ENCODE measurements at regions not wholly inside any gene's neighbourhood (a gene's known extent, or its start where the extent isn't known, plus 50 kb on each side); places are given as distances from the start of the nearest gene placed in this dataset.

DNA sequence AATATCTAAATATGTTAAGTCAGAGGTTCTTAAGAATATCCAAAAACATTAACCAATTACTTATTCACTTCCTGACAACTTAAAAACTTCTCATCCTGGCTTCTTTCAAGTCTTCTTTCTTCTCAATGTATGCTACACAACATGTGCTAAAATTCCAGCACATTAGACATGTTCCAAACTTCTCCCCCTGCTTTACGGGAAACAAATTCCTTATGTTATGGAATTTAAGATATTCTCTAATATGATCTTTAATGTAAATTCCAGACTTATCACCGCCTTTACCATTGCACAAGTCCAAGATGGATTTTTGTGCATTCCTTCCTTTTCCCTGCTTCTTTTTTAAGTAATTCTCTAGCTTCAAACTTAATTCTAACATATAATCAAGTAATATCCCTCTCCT is 964.5 kb upstream of the CHORDC1 start:
- Mint-ChIP-seq H3K4me1 (no peaks in the 10 kb centered on the region), H3K4me3 (no peak overlapping the region), H3K27ac (no peak overlapping the region), H3K9me3 (peaks cover 0 to 28% (median 8%) of the 10 kb centered on the region in 9 donors), H3K36me3 (no peaks in the 10 kb centered on the region), H3K27me3 (no peaks in the 10 kb centered on the region)
- ATAC-seq (no peak), DNase-seq (no peak)
- POLR2A ChIA-PET = no interaction called here

DNA sequence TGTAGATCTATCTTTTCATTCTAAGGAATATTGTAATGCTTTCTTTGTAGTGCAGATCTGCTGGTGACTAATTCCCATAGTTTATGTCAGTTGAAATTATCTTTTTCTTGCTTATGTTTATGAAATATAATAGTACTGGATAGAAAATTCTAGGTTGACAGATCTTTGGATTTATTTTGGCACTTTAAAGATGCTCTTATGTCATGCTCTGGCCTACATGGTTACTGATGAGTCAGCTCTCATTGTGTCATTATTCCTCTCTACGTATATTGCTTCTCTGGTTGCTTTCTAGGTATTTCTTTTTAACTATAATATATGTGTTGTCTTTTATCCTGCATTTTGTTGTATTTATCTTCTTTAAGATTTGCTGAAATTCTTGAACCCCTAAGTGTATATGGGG is 955.5 kb upstream of the CHORDC1 start:
- no peak for DNase-seq
- POLR2A ChIA-PET = no interaction called here
- H3K9me3 Mint-ChIP-seq = peaks cover 2 to 25% (median 12%) of the 10 kb centered on the region in 9 donors
- no peak for ATAC-seq
- no peak overlapping the region for H3K4me3 Mint-ChIP-seq
- H3K4me1 Mint-ChIP-seq = no peaks in the 10 kb centered on the region
- H3K36me3 Mint-ChIP-seq = no peaks in the 10 kb centered on the region
- H3K27ac Mint-ChIP-seq = no peak overlapping the region
- H3K27me3 Mint-ChIP-seq = no peaks in the 10 kb centered on the region

DNA sequence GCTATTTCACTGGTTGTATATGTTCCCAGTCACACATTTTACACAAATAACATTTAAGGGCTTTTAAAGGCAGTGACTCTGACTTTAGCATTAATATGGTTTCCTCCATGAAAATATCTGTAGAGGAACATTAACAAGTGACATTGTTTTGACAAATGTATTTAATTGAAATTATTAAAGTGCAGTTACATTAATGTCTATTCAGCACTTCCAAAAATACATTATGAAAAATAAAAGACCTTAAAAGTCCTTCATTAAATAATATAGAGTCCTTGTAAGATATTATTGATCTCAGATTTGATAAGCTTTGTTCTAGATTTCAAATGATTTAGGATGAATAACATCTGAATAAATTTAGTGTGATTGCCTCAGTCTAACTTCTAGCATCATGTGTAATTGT is 951.9 kb upstream of the CHORDC1 start:
- Mint-ChIP-seq H3K27me3 (no peaks in the 10 kb centered on the region), H3K27ac (no peak overlapping the region), H3K4me1 (no peaks in the 10 kb centered on the region), H3K9me3 (peaks cover 2 to 33% (median 10%) of the 10 kb centered on the region in 9 donors), H3K36me3 (no peaks in the 10 kb centered on the region), H3K4me3 (no peak overlapping the region)
- DNase-seq (no peak), ATAC-seq (no peak)
- POLR2A ChIA-PET = no interaction called here

DNA sequence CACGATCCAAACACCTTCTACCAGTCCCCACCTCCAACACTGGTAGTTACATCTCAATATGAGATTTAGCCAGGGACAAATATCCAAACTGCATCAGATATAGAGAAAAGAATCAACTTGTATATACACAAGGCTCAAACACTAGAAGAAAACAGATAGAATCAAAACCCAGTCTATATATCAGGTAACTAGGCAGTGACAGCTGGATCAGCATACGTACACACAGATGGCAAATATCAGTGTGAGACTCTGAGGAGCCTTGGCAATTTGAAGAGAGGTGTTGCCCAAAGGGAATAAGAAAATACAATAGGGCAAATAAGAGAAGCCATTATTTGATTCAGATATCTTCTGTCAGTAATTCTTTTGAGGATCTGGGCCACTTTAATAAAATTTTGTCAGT is 951.3 kb upstream of the CHORDC1 start:
- H3K27me3 Mint-ChIP-seq = no peaks in the 10 kb centered on the region
- H3K27ac Mint-ChIP-seq = no peak overlapping the region
- POLR2A ChIA-PET = no interaction called here
- H3K9me3 Mint-ChIP-seq = peaks cover 2 to 33% (median 10%) of the 10 kb centered on the region in 9 donors
- H3K4me3 Mint-ChIP-seq = no peak overlapping the region
- no peaks in the 10 kb centered on the region for H3K36me3 Mint-ChIP-seq
- ATAC-seq = no peak
- H3K4me1 Mint-ChIP-seq = no peaks in the 10 kb centered on the region
- DNase-seq = no peak

DNA sequence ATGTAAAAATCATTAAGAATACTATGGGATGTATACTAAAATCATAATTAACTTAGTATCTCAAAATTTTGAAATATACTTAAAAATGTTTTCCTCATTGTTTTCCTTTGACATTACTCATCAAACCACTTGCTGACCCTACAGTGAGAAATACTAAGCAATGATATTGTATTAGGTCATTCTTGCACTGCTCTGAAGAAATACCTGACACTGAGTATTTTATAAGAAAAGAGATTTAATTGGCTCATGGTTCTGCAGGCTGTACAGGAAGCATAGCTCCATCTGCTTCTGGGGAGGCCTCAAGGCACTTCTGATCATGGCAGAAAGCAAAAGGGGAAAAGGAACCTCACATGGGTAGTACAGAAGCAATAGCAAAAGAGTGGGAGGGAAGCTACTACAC is 950.9 kb upstream of the CHORDC1 start:
- H3K9me3 Mint-ChIP-seq = peaks cover 2 to 33% (median 10%) of the 10 kb centered on the region in 9 donors
- H3K4me3 Mint-ChIP-seq = no peak overlapping the region
- ATAC-seq = no peak
- H3K36me3 Mint-ChIP-seq = no peaks in the 10 kb centered on the region
- no peak for DNase-seq
- H3K27me3 Mint-ChIP-seq = no peaks in the 10 kb centered on the region
- H3K4me1 Mint-ChIP-seq = no peaks in the 10 kb centered on the region
- POLR2A ChIA-PET = no interaction called here
- H3K27ac Mint-ChIP-seq = no peak overlapping the region

DNA sequence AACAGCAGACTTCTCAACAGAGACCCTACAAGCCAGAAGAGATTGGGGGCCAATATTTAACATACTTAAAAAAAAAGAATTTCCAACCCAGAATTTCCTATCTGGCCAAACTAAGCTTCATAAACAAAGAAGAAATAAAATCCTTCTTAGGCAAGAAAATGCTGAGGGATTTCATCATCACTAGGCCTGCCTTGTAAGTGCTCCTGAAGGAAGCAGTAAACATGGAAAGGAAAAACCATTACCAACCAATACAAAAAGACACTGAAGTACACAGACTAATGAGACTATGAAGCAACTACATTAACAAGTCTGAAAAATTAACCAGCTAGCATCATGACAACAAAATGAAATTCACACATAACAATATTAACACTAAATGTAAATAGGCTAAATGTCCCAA is 947.9 kb upstream of the CHORDC1 start:
- Mint-ChIP-seq H3K27ac (no peak overlapping the region), H3K36me3 (no peaks in the 10 kb centered on the region), H3K4me3 (no peak overlapping the region), H3K9me3 (peaks cover 0 to 25% (median 7%) of the 10 kb centered on the region in 9 donors), H3K4me1 (no peaks in the 10 kb centered on the region), H3K27me3 (no peaks in the 10 kb centered on the region)
- POLR2A ChIA-PET = no interaction called here
- DNase-seq = no peak
- ATAC-seq = no peak

DNA sequence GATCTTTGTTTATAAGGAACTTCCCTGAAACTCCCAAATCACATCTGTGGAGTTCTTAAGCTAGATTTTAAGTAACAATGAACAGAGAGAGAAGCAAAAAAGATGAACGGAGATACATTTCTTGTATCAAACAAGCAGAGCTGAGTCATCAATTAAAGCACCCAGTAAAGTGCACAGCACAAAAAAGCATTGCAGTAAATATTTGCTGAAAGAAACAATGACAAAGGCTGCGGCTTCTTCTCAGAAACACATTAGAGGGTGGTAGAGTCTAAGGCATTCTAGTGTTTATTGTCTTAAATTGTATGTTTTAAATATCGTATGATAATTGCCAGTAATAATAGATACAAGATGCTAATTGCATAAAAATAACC is 941.6 kb upstream of the CHORDC1 start:
- Mint-ChIP-seq H3K27ac (no peak overlapping the region), H3K4me3 (no peak overlapping the region), H3K36me3 (no peaks in the 10 kb centered on the region), H3K9me3 (peaks cover 0 to 15% (median 4%) of the 10 kb centered on the region in 9 donors), H3K27me3 (no peaks in the 10 kb centered on the region), H3K4me1 (no peaks in the 10 kb centered on the region)
- DNase-seq = no peak
- ATAC-seq = no peak
- POLR2A ChIA-PET = no interaction called here

DNA sequence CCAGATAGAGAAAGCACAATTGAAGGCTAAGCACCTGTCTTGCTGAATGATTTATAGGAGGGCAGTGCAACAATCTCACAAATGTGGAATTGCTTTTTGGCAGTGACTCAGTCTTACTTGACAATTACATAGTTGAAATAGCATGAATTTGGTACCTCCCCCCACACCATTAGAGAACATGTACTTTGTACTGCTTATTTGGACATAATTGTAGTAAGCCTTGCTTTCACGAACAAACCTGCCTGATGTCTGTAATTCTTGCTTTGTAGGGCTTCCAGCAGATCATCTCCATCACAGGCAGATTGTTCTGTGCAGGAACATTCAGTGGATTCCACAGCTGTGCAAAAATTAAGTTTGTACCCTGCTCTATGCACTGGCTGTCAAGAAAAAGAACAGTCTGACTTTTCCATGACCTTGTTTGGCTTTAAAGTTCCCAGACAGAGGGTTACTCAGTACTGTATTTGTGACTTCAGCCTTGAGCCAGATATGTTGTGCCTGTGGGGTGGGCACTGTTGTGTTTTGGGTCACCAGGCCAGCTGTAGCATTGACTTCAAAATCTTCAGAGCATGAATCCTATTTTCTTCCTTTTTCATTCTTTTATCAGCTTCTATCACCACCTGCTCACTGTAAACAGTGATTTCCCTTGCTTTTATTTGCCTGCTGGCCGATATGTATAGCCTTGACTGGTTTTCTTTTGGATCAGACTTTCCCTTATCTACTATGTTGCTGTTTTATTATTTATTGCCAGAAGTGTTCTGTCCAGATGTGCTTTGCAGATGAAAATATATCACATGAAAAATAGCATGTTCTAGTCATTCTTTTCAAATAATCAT is 941.0 kb upstream of the CHORDC1 start:
- H3K36me3 Mint-ChIP-seq = no peaks in the 10 kb centered on the region
- H3K9me3 Mint-ChIP-seq = peaks cover 0 to 14% (median 4%) of the 10 kb centered on the region in 9 donors
- H3K4me1 Mint-ChIP-seq = no peaks in the 10 kb centered on the region
- H3K27ac Mint-ChIP-seq = no peak overlapping the region
- no peaks in the 10 kb centered on the region for H3K27me3 Mint-ChIP-seq
- no peak for ATAC-seq
- H3K4me3 Mint-ChIP-seq = no peak overlapping the region
- POLR2A ChIA-PET = no interaction called here
- DNase-seq = no peak

DNA sequence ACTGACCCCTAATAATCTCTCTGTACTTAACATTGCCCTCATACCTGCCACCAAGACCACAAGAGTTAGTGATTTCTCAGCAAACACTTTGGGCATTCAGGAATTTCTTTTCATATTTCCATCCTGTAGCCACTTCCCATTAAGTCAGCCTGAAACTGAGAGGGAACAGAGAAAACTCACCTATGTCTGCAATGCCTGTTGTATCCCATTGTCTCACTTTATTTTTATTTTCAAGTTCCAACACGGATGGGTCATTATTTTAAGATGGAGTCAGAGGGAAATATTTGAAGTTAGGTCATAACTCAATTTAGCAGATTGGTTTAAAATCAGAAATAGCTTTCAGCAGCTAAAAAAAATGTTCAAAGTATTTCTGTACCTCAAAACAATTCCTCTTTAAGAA is 937.8 kb upstream of the CHORDC1 start:
- peaks cover 0 to 14% (median 6%) of the 10 kb centered on the region in 9 donors for H3K9me3 Mint-ChIP-seq
- H3K27ac Mint-ChIP-seq = no peak overlapping the region
- no peak for DNase-seq

DNA sequence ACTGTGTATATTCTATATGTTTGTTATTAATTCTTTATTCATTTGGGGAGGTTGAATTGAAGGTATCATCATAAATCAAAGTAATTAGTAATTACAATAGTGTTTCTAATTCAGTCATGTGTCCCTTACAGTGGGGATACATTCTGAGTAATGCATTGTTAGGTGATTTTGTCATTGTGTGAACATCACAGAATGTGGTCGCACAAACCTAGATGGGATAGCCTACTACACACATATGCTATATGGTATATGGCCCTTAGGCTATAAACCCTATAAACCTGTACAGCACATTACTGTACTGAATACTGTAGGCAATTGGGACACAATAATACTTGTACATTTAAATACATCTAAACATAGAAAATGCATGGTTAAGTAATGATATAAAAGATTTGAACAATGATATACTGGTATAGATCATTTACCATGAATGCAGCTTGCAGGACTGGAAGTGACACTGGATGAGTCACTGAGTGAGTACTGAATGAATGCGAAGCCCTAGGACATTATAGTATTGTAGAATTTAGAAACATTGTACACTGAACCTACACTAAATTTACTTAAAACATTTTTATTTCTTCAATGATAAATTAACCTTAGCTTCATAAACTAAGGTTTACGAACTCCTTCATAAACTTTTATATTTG is 936.2 kb upstream of the CHORDC1 start:
- H3K9me3 Mint-ChIP-seq = peaks cover 0 to 14% (median 6%) of the 10 kb centered on the region in 9 donors
- H3K27me3 Mint-ChIP-seq = no peaks in the 10 kb centered on the region
- no peak overlapping the region for H3K4me3 Mint-ChIP-seq
- no peak overlapping the region for H3K27ac Mint-ChIP-seq
- no peak for ATAC-seq
- POLR2A ChIA-PET = no interaction called here
- H3K36me3 Mint-ChIP-seq = no peaks in the 10 kb centered on the region
- H3K4me1 Mint-ChIP-seq = no peaks in the 10 kb centered on the region
- DNase-seq = no peak

More for the DNA sequence above, 937.8 kb upstream of the CHORDC1 start:
- Mint-ChIP-seq H3K4me1 (no peaks in the 10 kb centered on the region), H3K36me3 (no peaks in the 10 kb centered on the region), H3K27me3 (no peaks in the 10 kb centered on the region), H3K4me3 (no peak overlapping the region)
- POLR2A ChIA-PET = no interaction called here
- ATAC-seq = no peak

DNA sequence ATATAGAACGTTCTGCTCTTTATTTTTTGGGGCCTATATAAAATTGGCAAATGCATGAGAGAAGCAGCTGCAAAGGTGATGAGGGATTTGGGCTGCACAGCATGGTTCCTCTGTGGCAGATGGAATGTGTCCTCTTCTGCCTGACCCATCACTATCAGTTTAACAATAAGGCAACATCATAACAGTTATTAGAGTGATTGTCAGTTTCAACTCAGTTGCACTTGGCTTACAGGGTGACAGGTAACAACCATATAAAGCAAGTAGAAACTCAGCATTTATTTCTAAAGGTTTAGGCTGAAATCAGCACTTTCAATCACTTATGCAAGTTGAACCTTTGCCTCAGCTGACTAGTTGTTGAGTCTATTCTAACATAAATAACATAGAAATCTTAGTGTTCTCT is 935.4 kb upstream of the CHORDC1 start:
- no peak for DNase-seq
- H3K27me3 Mint-ChIP-seq = no peaks in the 10 kb centered on the region
- no peaks in the 10 kb centered on the region for H3K4me1 Mint-ChIP-seq
- peaks cover 0 to 14% (median 6%) of the 10 kb centered on the region in 9 donors for H3K9me3 Mint-ChIP-seq
- H3K36me3 Mint-ChIP-seq = no peaks in the 10 kb centered on the region
- no peak for ATAC-seq
- H3K27ac Mint-ChIP-seq = no peak overlapping the region
- POLR2A ChIA-PET = no interaction called here
- H3K4me3 Mint-ChIP-seq = no peak overlapping the region

DNA sequence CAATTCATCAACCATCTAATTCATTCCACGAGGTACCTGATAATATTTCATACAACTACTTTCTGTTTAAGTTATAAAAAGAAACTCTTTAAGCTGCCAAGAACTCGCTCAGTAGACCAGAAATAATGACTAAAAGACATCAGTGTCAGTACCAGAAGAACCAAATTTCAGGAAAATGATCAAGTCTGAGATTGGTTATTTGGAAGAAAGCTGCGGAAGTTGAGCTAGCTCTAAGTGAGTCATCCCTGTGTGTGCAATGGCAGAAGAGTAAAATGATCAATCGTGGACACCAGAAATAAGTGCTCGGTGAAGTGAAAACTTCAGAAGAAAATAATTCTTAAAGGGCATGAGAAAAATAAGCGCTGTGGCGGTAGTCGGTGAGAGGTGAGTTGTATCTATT is 933.2 kb upstream of the CHORDC1 start:
- Mint-ChIP-seq H3K4me3 (no peak overlapping the region), H3K27ac (no peak overlapping the region), H3K27me3 (no peaks in the 10 kb centered on the region), H3K4me1 (no peaks in the 10 kb centered on the region), H3K36me3 (peaks cover 0 to 10% (median 2%) of the 10 kb centered on the region in 3 donors), H3K9me3 (peaks cover 6 to 22% (median 12%) of the 10 kb centered on the region in 9 donors)
- POLR2A ChIA-PET = no interaction called here
- no peak for ATAC-seq
- DNase-seq = no peak

DNA sequence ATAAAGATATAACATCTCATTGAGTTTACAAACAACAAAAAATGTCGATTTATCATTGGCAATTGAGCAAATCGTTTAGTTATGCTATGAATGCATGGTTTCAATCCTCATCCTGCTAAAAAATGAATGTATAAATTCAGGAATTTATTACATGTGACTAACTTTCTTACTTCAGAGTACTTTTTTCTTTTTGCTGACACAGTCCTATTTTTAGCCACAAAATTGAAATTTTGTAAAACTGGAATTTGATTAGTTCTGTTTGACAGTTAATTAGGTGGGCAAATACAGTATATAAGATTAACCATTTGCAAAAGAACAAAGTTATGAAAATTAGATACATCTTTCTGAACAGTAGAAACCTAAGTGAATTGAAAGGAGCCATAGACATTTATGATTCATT is 925.0 kb upstream of the CHORDC1 start:
- Mint-ChIP-seq H3K9me3 (peaks cover under 1 to 42% (median 10%) of the 10 kb centered on the region in 9 donors), H3K27ac (no peak overlapping the region), H3K4me3 (no peak overlapping the region), H3K27me3 (no peaks in the 10 kb centered on the region), H3K36me3 (peaks cover 0 to 11% (median 1%) of the 10 kb centered on the region in 3 donors), H3K4me1 (no peaks in the 10 kb centered on the region)
- ATAC-seq (no peak), DNase-seq (no peak)
- POLR2A ChIA-PET = no interaction called here

DNA sequence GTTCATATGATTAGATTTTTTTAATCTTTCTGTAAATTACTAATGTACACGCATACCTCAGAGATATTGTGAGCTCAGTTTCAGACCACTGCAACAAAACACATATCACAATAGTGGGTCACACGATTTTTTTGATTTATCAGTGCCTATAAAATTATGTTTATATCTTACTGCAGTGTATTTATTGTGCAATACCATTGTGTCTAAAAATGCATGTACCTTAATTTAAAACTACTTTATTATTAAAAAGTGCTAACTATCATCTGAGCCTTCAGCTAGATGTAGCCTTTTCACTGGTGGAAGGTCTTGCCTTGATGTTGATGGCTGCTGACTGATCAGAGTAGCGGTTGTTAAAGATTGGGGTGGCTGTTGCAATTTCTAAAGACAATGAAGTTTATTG is 918.8 kb upstream of the CHORDC1 start:
- ATAC-seq = no peak
- Mint-ChIP-seq H3K9me3 (peaks cover 0 to 41% (median 7%) of the 10 kb centered on the region in 9 donors), H3K27me3 (no peaks in the 10 kb centered on the region)

More for the DNA sequence above, 918.8 kb upstream of the CHORDC1 start:
- DNase-seq = no peak
- no peak overlapping the region for H3K4me3 Mint-ChIP-seq
- H3K4me1 Mint-ChIP-seq = no peaks in the 10 kb centered on the region
- POLR2A ChIA-PET = no interaction called here
- H3K36me3 Mint-ChIP-seq = peaks cover 0 to 4% (median 0%) of the 10 kb centered on the region in 3 donors
- H3K27ac Mint-ChIP-seq = no peak overlapping the region

All from naive thymus-derived CD8-positive, alpha-beta T cell (primary cell).